Endothelial cell of umbilical vein (primary cell): ENCODE measurements at regions not wholly inside any gene's neighbourhood (a gene's known extent, or its start where the extent isn't known, plus 50 kb on each side); places are given as distances from the start of the nearest gene placed in this dataset.

Experiments used
- BruUV-seq: library from RNA; stranded (reverse); fragments of 400-500 nt; replicated peaks from 2 replicates; lab custom pipeline; 2021; lab: Mats Ljungman, UMichigan
- CTCF ChIA-PET: fragments of 300-600, 350-600 bp; sonication (Branson Sonifier 250); formaldehyde crosslinking; loops from one replicate; lab custom pipeline; 2021; ENCODE audit warnings: antibody characterized with exemption, inconsistent platforms; lab: Charles Lee
- POLR2A ChIA-PET: fragments of 300-600, 350-600 bp; sonication (Branson Sonifier 250); formaldehyde crosslinking; loops from one replicate; lab custom pipeline; 2021; ENCODE audit warnings: antibody characterized with exemption, inconsistent platforms; lab: Charles Lee
- DNase-seq: peaks from one replicate; pipeline ENCODE4 v3.0.0-alpha.2; 2011; ENCODE audit warnings: low read depth, low spot score
- FAIRE-seq: peaks from 2 replicates; lab custom pipeline; 2011; peaks lifted over from hg19 to GRCh38; lab: Jason Lieb, UNC
- H2AFZ ChIP-seq: 2 replicates; pipeline ENCODE4 v1.6.0; 2012; ENCODE audit warnings: low read depth, low read length, control low read depth, inconsistent platforms
- H3K27ac ChIP-seq: 2 replicates; pipeline ENCODE4 v1.5.1; 2011; ENCODE audit warnings: low read depth, mild to moderate bottlenecking, control low read depth, low read length, moderate library complexity; ENCODE audit not compliant: insufficient read depth
- H3K27me3 ChIP-seq, 2 experiments: 2 replicates each; pipeline versions ENCODE4 v1.6.0 to v1.6.1; 2011; ENCODE audit warnings: low read length in 2 of 2, mixed read lengths in 1 of 2; ENCODE audit not compliant: control insufficient read depth in 2 of 2, insufficient read depth in 2 of 2
- H3K36me3 ChIP-seq, 2 experiments: 2 replicates in 1 of 2; 3 replicates in 1 of 2; pipeline ENCODE4 v1.5.1; 2011; ENCODE audit warnings: low read length in 2 of 2, mild to moderate bottlenecking in 1 of 2, moderate library complexity in 1 of 2; ENCODE audit not compliant: control insufficient read depth in 2 of 2, insufficient read depth in 2 of 2; ENCODE audit errors: extremely low read depth in 1 of 2
- H3K4me1 ChIP-seq: 3 replicates; pipeline ENCODE4 v1.5.1; 2011; ENCODE audit warnings: mild to moderate bottlenecking, low read length; ENCODE audit not compliant: control insufficient read depth, insufficient read depth; ENCODE audit errors: extremely low read depth
- H3K4me2 ChIP-seq: 2 replicates; pipeline ENCODE4 v1.6.1; 2011; ENCODE audit warnings: low read length, control low read depth, mixed read lengths; ENCODE audit not compliant: insufficient read depth
- H3K4me3 ChIP-seq, 3 experiments: fragments of 200-600 bp in 1 of 3; sonication (generic), shearing (Covaris generic) in 1 of 3; replicated peaks in 1 of 3; 2 replicates each; pipeline ENCODE4 v1.5.1; 2011 to 2016; ENCODE audit warnings: control low read depth in 3 of 3, low read length in 3 of 3, mild to moderate bottlenecking in 2 of 3, inconsistent platforms in 1 of 3, low read depth in 1 of 3, moderate library complexity in 1 of 3; ENCODE audit not compliant: insufficient read depth in 1 of 3
- H3K79me2 ChIP-seq: 2 replicates; pipeline ENCODE4 v1.6.0; 2012; ENCODE audit warnings: low read length, inconsistent platforms; ENCODE audit not compliant: control insufficient read depth, insufficient read depth
- H3K9ac ChIP-seq: replicated peaks from 2 replicates; pipeline ENCODE3; 2011; ENCODE audit warnings: low read length, control low read depth; ENCODE audit not compliant: insufficient read depth; ENCODE audit errors: extremely low read depth
- H3K9me1 ChIP-seq: replicated peaks from 3 replicates; pipeline ENCODE4 v1.6.0; 2011; ENCODE audit warnings: mild to moderate bottlenecking, low read length; ENCODE audit not compliant: control insufficient read depth, insufficient read depth; ENCODE audit errors: extremely low read depth
- H3K9me3 ChIP-seq: replicated peaks from 2 replicates; pipeline ENCODE4 v1.5.1; 2012; ENCODE audit warnings: low read length, inconsistent platforms; ENCODE audit not compliant: control insufficient read depth, insufficient read depth
- H4K20me1 ChIP-seq: replicated peaks from 2 replicates; pipeline ENCODE3; 2011; ENCODE audit warnings: mild to moderate bottlenecking, low read length; ENCODE audit not compliant: control insufficient read depth, insufficient read depth; ENCODE audit errors: extremely low read depth
- EZH2 ChIP-seq: IDR thresholded peaks from 2 replicates; pipeline ENCODE4 v1.6.1; 2012; ENCODE audit warnings: borderline replicate concordance, low read depth, mild to moderate bottlenecking, moderate library complexity, low read length, inconsistent platforms; ENCODE audit not compliant: severe bottlenecking
- FOS ChIP-seq: IDR thresholded peaks from 2 replicates; pipeline ENCODE4 v1.6.1; 2011; ENCODE audit warnings: mild to moderate bottlenecking, low read length, moderate library complexity, borderline replicate concordance; ENCODE audit not compliant: insufficient read depth
- GATA2 ChIP-seq: IDR thresholded peaks from 2 replicates; pipeline ENCODE4 v1.7.0; 2011; ENCODE audit warnings: low read depth, mild to moderate bottlenecking, moderate library complexity, mixed read lengths, low read length; ENCODE audit not compliant: insufficient read length, insufficient read depth
- JUN ChIP-seq: IDR thresholded peaks from 2 replicates; pipeline ENCODE4 v1.6.1; 2011; ENCODE audit warnings: borderline replicate concordance, low read depth; ENCODE audit not compliant: insufficient read length, insufficient read depth
- MYC ChIP-seq: IDR thresholded peaks from one replicate; pipeline ENCODE4 v1.6.1; 2011; ENCODE audit warnings: mild to moderate bottlenecking, low read depth, low read length
- POLR2A ChIP-seq: IDR thresholded peaks from 2 replicates; pipeline ENCODE4 v1.6.1; 2012; ENCODE audit warnings: low read depth, mild to moderate bottlenecking, control low read depth, low read length
- POLR2AphosphoS5 ChIP-seq: IDR thresholded peaks from 2 replicates; pipeline ENCODE4 v1.6.1; 2012; ENCODE audit warnings: low read depth, mild to moderate bottlenecking, control low read depth, low read length, moderate library complexity; ENCODE audit not compliant: insufficient read depth
- dilution Hi-C: fragments of 300-500 bp; cut with MboI; formaldehyde crosslinking; loops from one replicate; pipeline ENCODE4 v1.15.0; 2019; ENCODE audit warnings: low sequenced_read_pairs; ENCODE audit not compliant: extremely low pct_ligation_motif_present
- intact Hi-C: fragments of 100-400 bp; cut with micrococcal nuclease; formaldehyde crosslinking; loops from one replicate; pipeline ENCODE4 v1.10.0; 2022
- TF ChIP-seq, protein P1 (sequence below): IDR thresholded peaks from 2 replicates; pipeline ENCODE4 v1.6.1; 2011; ENCODE audit not compliant: insufficient read depth, insufficient read length
- TF ChIP-seq, protein P2 (sequence below), 2 donors: IDR thresholded peaks; 1 replicate in 1 of 2; 2 replicates in 1 of 2; pipeline ENCODE4 v1.5.1; 2011; ENCODE audit warnings: low read length in 2 of 2, mild to moderate bottlenecking in 2 of 2, moderate library complexity in 2 of 2, control low read depth in 1 of 2, inconsistent platforms in 1 of 2, low read depth in 1 of 2; ENCODE audit not compliant: insufficient read depth in 1 of 2; ENCODE audit errors: extremely low read depth in 1 of 2

DNA sequence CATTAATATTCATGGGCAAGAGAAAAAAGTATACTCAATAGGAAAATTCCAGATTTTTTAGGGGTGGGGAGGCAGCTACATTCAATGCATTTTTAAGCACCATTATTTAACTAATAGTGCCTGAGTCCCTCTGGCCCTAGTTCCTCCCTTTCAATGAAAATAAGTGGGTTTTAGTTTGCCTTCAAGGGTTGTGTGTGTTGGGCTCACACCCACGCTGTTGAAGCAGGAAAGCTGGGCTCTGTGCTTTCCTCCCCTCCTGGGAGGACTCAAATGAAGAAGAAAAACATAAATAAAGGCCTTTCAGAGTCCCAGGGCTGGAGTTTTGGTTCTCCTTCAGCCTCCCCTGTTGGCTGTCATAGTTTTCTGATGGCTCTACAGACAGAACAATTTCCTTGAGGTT is 366.2 kb downstream of the MIAT start:
- no peaks in the 10 kb centered on the region for H4K20me1 ChIP-seq
- no peak overlapping the region for H3K27ac ChIP-seq
- H3K36me3 ChIP-seq, result no peaks in the 10 kb centered on the region
- no peak overlapping the region for H3K9ac ChIP-seq
- no peak overlapping the region for H2AFZ ChIP-seq
- no peaks in the 10 kb centered on the region for H3K9me1 ChIP-seq
- TF ChIP-seq JUN (no peak), POLR2AphosphoS5 (no peak), GATA2 (no peak), POLR2A (no peak), MYC (no peak), EZH2 (no peak), FOS (no peak)
- TF ChIP-seq, protein P1, sequence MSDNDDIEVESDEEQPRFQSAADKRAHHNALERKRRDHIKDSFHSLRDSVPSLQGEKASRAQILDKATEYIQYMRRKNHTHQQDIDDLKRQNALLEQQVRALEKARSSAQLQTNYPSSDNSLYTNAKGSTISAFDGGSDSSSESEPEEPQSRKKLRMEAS, result no peak
- TF ChIP-seq, protein P2, sequence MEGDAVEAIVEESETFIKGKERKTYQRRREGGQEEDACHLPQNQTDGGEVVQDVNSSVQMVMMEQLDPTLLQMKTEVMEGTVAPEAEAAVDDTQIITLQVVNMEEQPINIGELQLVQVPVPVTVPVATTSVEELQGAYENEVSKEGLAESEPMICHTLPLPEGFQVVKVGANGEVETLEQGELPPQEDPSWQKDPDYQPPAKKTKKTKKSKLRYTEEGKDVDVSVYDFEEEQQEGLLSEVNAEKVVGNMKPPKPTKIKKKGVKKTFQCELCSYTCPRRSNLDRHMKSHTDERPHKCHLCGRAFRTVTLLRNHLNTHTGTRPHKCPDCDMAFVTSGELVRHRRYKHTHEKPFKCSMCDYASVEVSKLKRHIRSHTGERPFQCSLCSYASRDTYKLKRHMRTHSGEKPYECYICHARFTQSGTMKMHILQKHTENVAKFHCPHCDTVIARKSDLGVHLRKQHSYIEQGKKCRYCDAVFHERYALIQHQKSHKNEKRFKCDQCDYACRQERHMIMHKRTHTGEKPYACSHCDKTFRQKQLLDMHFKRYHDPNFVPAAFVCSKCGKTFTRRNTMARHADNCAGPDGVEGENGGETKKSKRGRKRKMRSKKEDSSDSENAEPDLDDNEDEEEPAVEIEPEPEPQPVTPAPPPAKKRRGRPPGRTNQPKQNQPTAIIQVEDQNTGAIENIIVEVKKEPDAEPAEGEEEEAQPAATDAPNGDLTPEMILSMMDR (IDR thresholded peaks at IDR 0.05; ENCODE audit: extremely low read depth in 1 of 2, insufficient read depth in 1 of 2, low read depth in 1 of 2, low read length in 2 of 2), result no peak
- CTCF ChIA-PET, result interaction anchor here (0.7 kb wide), 1 partner anchor 1757 kb away, joined by 3 read pairs; no protein-coding TSS in a partner anchor
- no peak overlapping the region for H3K4me2 ChIP-seq
- H3K27me3 ChIP-seq, result peaks cover 3% of the 10 kb centered on the region in 2 experiments
- POLR2A ChIA-PET, result no interaction called here
- no TSS peak for BruUV-seq
- H3K79me2 ChIP-seq, result no peaks in the 10 kb centered on the region
- H3K4me1 ChIP-seq, result no peaks in the 10 kb centered on the region
- H3K9me3 ChIP-seq, result no peaks in the 10 kb centered on the region
- intact Hi-C loops (no loop called here), dilution Hi-C loops (no loop called here)
- FAIRE-seq (no peak), DNase-seq (no peak)
- H3K4me3 ChIP-seq, result no peak overlapping the region
